Nephron progenitor cell (in vitro differentiated cells): ENCODE measurements at regions not wholly inside any gene's neighbourhood (a gene's known extent, or its start where the extent isn't known, plus 50 kb on each side); places are given as distances from the start of the nearest gene placed in this dataset.

Experiments used
- DNase-seq: peaks from one replicate; pipeline ENCODE4 v3.0.0; 2021
- H3K27ac Mint-ChIP-seq: 2 replicates; pipeline ENCODE4 v1.8.0; 2021; ENCODE audit warnings: mild to moderate bottlenecking, moderate library complexity, mixed read lengths
- H3K27me3 Mint-ChIP-seq: 2 replicates; pipeline ENCODE4 v1.8.0; 2021; ENCODE audit warnings: mild to moderate bottlenecking, low read depth, mixed read lengths; ENCODE audit not compliant: poor library complexity
- H3K36me3 Mint-ChIP-seq: 2 replicates; pipeline ENCODE4 v1.8.0; 2021; ENCODE audit warnings: low read depth, mixed read lengths
- H3K4me1 Mint-ChIP-seq: 2 replicates; pipeline ENCODE4 v1.8.0; 2021; ENCODE audit warnings: mixed read lengths
- H3K4me3 Mint-ChIP-seq: 2 replicates; pipeline ENCODE4 v1.8.0; 2021; ENCODE audit warnings: mild to moderate bottlenecking, moderate library complexity, mixed read lengths
- H3K9me3 Mint-ChIP-seq: 2 replicates; pipeline ENCODE4 v1.8.0; 2021; ENCODE audit warnings: mild to moderate bottlenecking, moderate library complexity, mixed read lengths
- TF ChIP-seq, protein P1 (sequence below): fragments of 200-600 bp; sonication (generic); IDR thresholded peaks from 2 replicates; pipeline ENCODE4 v1.5.0; 2021; ENCODE audit warnings: antibody characterized with exemption

DNA sequence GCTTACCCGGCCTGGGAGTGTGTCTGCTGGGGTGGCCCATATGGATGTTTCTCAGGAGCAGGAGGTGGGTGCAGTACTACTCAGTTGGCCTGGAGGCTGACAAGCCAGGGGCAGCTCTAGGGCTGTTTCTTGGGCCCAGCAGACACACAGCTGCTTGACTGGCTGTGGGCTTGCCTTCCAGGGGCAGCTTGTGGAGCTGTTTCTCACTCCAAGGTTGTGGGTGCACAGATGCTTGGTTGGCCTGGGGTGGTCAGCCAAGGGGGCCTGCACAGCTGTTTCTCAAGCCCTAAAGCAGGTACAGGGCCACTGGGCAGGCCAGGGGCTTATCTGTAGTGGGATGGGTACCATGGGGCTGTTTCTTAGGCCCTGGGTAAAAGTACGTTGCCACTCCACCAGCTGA lies 1078.1 kb upstream of the ADGRL2 start:
- Mint-ChIP-seq H3K4me1 (no peaks in the 10 kb centered on the region), H3K27me3 (no peaks in the 10 kb centered on the region)
- TF ChIP-seq, protein P1, sequence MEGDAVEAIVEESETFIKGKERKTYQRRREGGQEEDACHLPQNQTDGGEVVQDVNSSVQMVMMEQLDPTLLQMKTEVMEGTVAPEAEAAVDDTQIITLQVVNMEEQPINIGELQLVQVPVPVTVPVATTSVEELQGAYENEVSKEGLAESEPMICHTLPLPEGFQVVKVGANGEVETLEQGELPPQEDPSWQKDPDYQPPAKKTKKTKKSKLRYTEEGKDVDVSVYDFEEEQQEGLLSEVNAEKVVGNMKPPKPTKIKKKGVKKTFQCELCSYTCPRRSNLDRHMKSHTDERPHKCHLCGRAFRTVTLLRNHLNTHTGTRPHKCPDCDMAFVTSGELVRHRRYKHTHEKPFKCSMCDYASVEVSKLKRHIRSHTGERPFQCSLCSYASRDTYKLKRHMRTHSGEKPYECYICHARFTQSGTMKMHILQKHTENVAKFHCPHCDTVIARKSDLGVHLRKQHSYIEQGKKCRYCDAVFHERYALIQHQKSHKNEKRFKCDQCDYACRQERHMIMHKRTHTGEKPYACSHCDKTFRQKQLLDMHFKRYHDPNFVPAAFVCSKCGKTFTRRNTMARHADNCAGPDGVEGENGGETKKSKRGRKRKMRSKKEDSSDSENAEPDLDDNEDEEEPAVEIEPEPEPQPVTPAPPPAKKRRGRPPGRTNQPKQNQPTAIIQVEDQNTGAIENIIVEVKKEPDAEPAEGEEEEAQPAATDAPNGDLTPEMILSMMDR: no peak

DNA sequence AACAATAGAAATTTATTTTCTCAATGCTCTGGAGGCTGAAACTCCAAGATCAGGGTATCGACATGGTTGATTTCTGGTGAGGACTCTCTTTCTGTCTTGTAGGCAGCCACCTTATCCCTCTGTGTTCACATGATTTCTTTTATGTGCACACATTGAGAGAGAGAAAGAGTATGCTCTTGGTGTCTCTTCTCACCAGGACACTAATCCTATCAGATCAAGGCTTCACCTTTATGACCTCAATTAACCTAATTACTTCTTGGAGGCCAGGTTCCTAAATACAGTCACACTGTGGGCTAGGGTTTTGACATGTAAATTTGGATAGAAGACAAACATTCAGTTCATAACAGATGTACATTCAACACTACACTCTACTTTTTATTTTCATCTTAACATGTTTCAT lies 1094.2 kb upstream of the ADGRL2 start:
- no peaks in the 10 kb centered on the region for H3K27me3 Mint-ChIP-seq
- H3K4me3 Mint-ChIP-seq: no peak overlapping the region
- no peaks in the 10 kb centered on the region for H3K9me3 Mint-ChIP-seq
- TF ChIP-seq, protein P1: no peak
- no peak overlapping the region for H3K27ac Mint-ChIP-seq
- no peaks in the 10 kb centered on the region for H3K36me3 Mint-ChIP-seq
- DNase-seq: no peak
- H3K4me1 Mint-ChIP-seq: no peaks in the 10 kb centered on the region

More for the DNA sequence above, 1078.1 kb upstream of the ADGRL2 start:
- Mint-ChIP-seq H3K4me3 (no peak overlapping the region), H3K27ac (no peak overlapping the region), H3K9me3 (no peaks in the 10 kb centered on the region), H3K36me3 (no peaks in the 10 kb centered on the region)
- DNase-seq: no peak

DNA sequence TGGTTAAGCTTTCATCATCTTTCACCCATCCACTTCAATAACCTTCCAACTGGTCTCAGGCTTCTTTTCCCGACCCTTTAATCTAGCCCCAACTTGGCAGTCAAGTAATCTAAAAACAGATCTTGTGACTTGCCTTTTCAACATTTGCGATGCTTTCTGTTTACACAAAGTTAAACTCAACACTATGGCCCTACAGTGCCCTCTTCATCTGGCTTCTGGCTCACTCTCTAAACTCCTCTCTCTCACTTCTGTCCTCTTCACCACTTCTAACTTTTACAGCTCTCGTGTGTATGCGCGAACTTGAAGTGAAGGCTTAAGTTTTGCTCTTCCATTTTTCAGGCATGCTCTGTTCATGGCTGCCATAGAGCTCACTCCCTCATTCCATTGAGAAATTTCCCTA lies 1122.3 kb upstream of the ADGRL2 start:
- Mint-ChIP-seq H3K36me3 (no peaks in the 10 kb centered on the region), H3K27ac (no peak overlapping the region), H3K27me3 (no peaks in the 10 kb centered on the region), H3K4me3 (no peak overlapping the region), H3K4me1 (peaks cover 25% of the 10 kb centered on the region), H3K9me3 (no peaks in the 10 kb centered on the region)
- DNase-seq: no peak
- TF ChIP-seq, protein P1: no peak

DNA sequence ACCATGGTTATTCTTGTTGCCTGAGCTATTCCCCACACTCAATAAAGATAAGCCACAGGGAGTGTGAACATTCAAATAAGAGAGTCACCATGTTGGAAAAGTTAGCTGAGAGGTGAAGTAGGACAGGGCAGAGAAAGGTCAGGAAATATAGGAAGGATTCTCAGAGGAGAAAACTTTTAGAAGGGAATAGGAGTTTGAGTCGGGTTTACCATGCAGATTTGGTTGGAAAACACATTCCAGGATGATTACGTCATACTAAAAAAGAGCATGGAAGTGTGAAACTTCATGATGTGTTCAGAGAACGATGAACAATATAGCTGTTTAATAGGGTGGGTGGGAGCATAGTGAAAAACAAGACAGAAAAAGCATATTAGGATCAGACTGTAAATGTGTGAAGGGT lies 1125.3 kb upstream of the ADGRL2 start:
- TF ChIP-seq, protein P1: no peak
- Mint-ChIP-seq H3K27ac (no peak overlapping the region), H3K9me3 (no peaks in the 10 kb centered on the region), H3K4me3 (no peak overlapping the region), H3K4me1 (peaks cover 25% of the 10 kb centered on the region), H3K27me3 (no peaks in the 10 kb centered on the region), H3K36me3 (no peaks in the 10 kb centered on the region)
- DNase-seq: no peak

DNA sequence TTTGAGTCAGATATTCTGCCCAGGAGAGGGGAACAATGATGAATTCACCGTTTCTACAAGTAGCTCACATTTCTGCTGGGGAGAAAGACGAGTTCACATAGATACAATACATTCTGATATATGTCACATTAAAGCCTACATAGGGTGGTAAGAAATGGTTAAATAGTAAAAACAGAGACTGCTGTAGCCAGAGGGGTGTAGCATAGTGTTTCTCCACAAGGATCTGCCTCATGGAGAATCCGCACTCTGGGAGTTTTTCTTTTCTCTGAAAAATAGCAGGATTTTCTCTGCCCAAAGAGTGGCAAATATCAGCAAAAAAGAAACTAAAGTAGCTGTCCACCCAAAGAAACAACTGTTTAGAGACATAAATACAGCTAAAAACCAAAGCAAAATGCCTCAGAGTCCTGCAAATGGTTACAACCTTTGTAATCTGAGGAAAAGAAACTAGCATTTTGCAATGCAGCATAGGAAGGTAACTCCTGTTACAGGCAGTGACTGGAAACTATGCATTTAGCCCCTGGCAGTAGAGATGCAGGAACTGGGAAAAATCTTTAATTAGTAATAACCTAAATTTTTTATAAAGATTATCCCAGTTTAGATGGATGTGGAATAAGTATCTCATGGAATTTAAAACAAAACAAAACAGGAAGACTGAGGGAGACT lies 1126.7 kb upstream of the ADGRL2 start:
- H3K4me3 Mint-ChIP-seq: no peak overlapping the region
- no peaks in the 10 kb centered on the region for H3K36me3 Mint-ChIP-seq
- peaks cover 25% of the 10 kb centered on the region for H3K4me1 Mint-ChIP-seq
- DNase-seq: no peak
- H3K27me3 Mint-ChIP-seq: no peaks in the 10 kb centered on the region
- no peaks in the 10 kb centered on the region for H3K9me3 Mint-ChIP-seq
- peak overlapping the region; percentile 66 for H3K27ac Mint-ChIP-seq
- TF ChIP-seq, protein P1: no peak

DNA sequence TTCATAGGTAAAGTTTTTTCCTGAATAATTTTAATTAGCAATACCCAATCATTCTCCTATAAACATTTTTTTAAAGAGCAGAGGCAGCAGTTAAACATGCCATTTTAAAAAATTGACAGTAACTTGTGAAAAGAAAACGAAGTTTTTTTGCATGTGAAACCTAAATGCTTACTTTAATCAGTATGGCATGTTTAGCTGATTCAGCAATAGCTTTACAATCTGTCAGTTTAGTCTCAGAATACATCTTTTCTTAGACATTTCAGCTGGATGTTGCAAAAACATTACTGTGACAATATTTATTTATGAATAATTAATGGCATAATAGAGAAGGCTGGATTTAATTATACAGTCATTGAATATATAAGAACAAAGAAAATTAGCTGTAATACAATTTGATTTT lies 1132.4 kb upstream of the ADGRL2 start:
- no peaks in the 10 kb centered on the region for H3K36me3 Mint-ChIP-seq

More for the DNA sequence above, 1132.4 kb upstream of the ADGRL2 start:
- H3K9me3 Mint-ChIP-seq: no peaks in the 10 kb centered on the region
- H3K4me1 Mint-ChIP-seq: no peaks in the 10 kb centered on the region
- TF ChIP-seq, protein P1: no peak
- H3K27ac Mint-ChIP-seq: no peak overlapping the region
- H3K27me3 Mint-ChIP-seq: no peaks in the 10 kb centered on the region
- no peak overlapping the region for H3K4me3 Mint-ChIP-seq
- no peak for DNase-seq
